ENCODE measurements at regions not wholly inside any gene's neighbourhood (a gene's known extent, or its start where the extent isn't known, plus 50 kb on each side); places are given as distances from the start of the nearest gene placed in this dataset.

- POLR2A ChIA-PET, result no interaction called here
- Mint-ChIP-seq H3K36me3 (ENCODE audit: low read depth) (no peaks in the 10 kb centered on the region), H3K4me3 (no peak overlapping the region), H3K27ac (no peak overlapping the region), H3K9me3 (peaks cover 10% of the 10 kb centered on the region), H3K4me1 (ENCODE audit: low read depth) (no peaks in the 10 kb centered on the region), H3K27me3 (no peaks in the 10 kb centered on the region)
- TF ChIP-seq, protein P1, sequence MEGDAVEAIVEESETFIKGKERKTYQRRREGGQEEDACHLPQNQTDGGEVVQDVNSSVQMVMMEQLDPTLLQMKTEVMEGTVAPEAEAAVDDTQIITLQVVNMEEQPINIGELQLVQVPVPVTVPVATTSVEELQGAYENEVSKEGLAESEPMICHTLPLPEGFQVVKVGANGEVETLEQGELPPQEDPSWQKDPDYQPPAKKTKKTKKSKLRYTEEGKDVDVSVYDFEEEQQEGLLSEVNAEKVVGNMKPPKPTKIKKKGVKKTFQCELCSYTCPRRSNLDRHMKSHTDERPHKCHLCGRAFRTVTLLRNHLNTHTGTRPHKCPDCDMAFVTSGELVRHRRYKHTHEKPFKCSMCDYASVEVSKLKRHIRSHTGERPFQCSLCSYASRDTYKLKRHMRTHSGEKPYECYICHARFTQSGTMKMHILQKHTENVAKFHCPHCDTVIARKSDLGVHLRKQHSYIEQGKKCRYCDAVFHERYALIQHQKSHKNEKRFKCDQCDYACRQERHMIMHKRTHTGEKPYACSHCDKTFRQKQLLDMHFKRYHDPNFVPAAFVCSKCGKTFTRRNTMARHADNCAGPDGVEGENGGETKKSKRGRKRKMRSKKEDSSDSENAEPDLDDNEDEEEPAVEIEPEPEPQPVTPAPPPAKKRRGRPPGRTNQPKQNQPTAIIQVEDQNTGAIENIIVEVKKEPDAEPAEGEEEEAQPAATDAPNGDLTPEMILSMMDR (IDR thresholded peaks at IDR 0.05), result no peak
- DNase-seq (no peak), ATAC-seq (no peak)
- CTCF ChIA-PET, result interaction anchor here (1.9 kb wide), 1 partner anchor 13 kb away, joined by 6 read pairs; no protein-coding TSS in a partner anchor
- intact Hi-C loops (cut with micrococcal nuclease), result no loop called here
Measured at GRCh38 chr2:81549646-81550045, 1245.1 kb upstream of the LRRTM1 start.

DNA sequence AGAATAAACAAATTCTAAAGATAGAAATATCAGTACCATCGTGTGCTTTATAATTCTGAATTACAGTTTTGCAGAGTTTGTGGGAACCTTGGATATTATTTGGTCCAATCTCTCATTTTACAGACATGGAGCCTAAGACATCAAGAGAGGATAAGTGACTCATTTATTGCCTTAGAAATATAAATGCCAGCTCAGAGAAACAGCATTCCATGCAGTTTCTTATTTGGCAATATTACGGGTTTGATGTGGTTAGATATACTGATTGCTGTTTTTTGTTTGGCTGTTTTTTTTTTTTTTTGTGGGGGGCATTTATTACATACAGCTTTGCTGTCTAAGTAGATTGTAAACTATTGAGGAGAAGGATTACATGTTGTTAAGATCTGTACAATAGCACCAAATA, 1241.1 kb upstream of the LRRTM1 start:
- POLR2A ChIA-PET, result no interaction called here
- peaks cover 7% of the 10 kb centered on the region for H3K9me3 Mint-ChIP-seq
- ATAC-seq (no peak), DNase-seq (no peak)
- H3K36me3 Mint-ChIP-seq (ENCODE audit: low read depth), result no peaks in the 10 kb centered on the region
- TF ChIP-seq, protein P1 (IDR thresholded peaks at IDR 0.05), result no peak
- no peaks in the 10 kb centered on the region for H3K27me3 Mint-ChIP-seq
- CTCF ChIA-PET, result no interaction called here
- H3K4me1 Mint-ChIP-seq (ENCODE audit: low read depth), result no peaks in the 10 kb centered on the region
- no peak overlapping the region for H3K27ac Mint-ChIP-seq
- H3K4me3 Mint-ChIP-seq, result no peak overlapping the region
- intact Hi-C loops (cut with micrococcal nuclease), result no loop called here

DNA sequence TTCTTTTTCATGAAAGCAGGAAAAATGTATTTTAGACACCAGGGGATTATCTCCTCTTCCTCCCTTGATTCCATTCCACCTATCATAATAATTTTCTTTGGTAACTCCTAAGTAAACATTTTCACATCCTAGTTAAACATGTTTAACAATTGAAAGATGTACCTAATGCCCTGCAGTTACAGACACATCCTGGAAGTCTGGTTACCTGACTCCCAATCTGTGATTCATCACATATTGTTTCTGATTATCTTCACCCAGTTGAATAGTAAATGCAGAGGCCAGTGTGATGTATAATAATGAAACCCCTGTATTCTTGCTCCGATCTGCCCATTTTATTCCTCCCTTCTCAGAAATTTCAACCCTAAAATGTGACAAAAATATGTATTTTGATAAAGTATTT, 1237.6 kb upstream of the LRRTM1 start:
- Mint-ChIP-seq H3K9me3 (peaks cover 9% of the 10 kb centered on the region), H3K4me3 (no peak overlapping the region), H3K27ac (no peak overlapping the region), H3K36me3 (ENCODE audit: low read depth) (no peaks in the 10 kb centered on the region), H3K27me3 (no peaks in the 10 kb centered on the region), H3K4me1 (ENCODE audit: low read depth) (no peaks in the 10 kb centered on the region)
- ChIA-PET POLR2A (no interaction called here), CTCF (no interaction called here)
- no peak for DNase-seq
- intact Hi-C loops (cut with micrococcal nuclease), result no loop called here
- TF ChIP-seq, protein P1 (IDR thresholded peaks at IDR 0.05), result no peak
- no peak for ATAC-seq

- no peak for DNase-seq
- Mint-ChIP-seq H3K27me3 (no peaks in the 10 kb centered on the region), H3K36me3 (ENCODE audit: low read depth) (no peaks in the 10 kb centered on the region), H3K9me3 (peaks cover 16% of the 10 kb centered on the region), H3K4me3 (no peak overlapping the region), H3K27ac (no peak overlapping the region), H3K4me1 (ENCODE audit: low read depth) (no peaks in the 10 kb centered on the region)
- ATAC-seq, result no peak
- ChIA-PET CTCF (no interaction called here), POLR2A (no interaction called here)
- TF ChIP-seq, protein P1 (IDR thresholded peaks at IDR 0.05), result no peak
- intact Hi-C loops (cut with micrococcal nuclease), result no loop called here
Measured at GRCh38 chr2:81529944-81530343, 1225.4 kb upstream of the LRRTM1 start.

DNA sequence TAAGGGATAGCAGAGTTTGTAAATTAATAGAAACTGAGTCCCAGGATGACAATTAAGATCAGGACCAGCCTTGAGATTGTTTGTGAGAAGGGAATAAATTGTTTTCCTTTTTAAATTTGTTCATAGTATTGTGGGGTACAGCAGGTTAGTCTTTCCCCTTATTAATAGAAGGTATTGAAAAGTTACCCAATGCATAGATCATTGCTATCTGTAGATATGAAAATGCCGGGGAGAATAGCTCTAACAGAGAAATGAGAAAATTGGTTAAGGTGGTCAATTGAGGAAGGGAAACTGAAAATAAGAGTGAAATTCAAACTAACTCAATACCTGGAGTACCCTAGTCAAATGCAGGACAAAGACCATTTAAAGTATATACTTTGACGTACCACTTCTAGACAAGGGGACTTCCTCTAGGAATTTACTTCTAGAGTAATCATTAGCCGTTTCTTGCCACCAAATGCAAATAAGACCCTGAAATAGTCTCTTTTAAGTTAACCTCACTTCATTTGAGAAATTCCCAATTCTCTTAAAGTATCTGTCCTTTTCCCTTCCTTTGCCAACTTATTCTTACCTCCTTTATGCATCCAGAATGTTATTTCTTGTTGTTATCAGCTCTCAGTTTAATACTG, 1224.4 kb upstream of the LRRTM1 start:
- CTCF ChIA-PET, result interaction anchor here (0.6 kb wide), 1 partner anchor 46 kb away, joined by 3 read pairs; no protein-coding TSS in a partner anchor
- TF ChIP-seq, protein P1 (IDR thresholded peaks at IDR 0.05), result no peak
- H3K4me3 Mint-ChIP-seq, result no peak overlapping the region

More for the DNA sequence above, 1224.4 kb upstream of the LRRTM1 start:
- POLR2A ChIA-PET, result no interaction called here
- no peaks in the 10 kb centered on the region for H3K27me3 Mint-ChIP-seq
- H3K4me1 Mint-ChIP-seq (ENCODE audit: low read depth), result no peaks in the 10 kb centered on the region
- no peak for DNase-seq
- peaks cover 18% of the 10 kb centered on the region for H3K9me3 Mint-ChIP-seq
- intact Hi-C loops (cut with micrococcal nuclease), result no loop called here
- no peak overlapping the region for H3K27ac Mint-ChIP-seq
- ATAC-seq, result no peak
- no peaks in the 10 kb centered on the region for H3K36me3 Mint-ChIP-seq (ENCODE audit: low read depth)

Measured in activated CD8-positive, alpha-beta T cell treated with anti-CD3 and anti-CD28 coated beads for 36 hours (primary cell).